C4-2B (cell line): ENCODE measurements at regions not wholly inside any gene's neighbourhood (a gene's known extent, or its start where the extent isn't known, plus 50 kb on each side); places are given as distances from the start of the nearest gene placed in this dataset.

Source experiments
- CTCF ChIP-seq: fragments of 450-650 bp; conservative IDR thresholded peaks from 2 replicates; pipeline ENCODE4 v1.5.1; 2017; ENCODE audit warnings: mild to moderate bottlenecking
- ZFX ChIP-seq: fragments of 450-650 bp; IDR thresholded peaks from 2 replicates; pipeline ENCODE4 v1.6.1; 2017

- no peak for TF ChIP-seq CTCF
- TF ChIP-seq ZFX = no peak
Measured at GRCh38 chrX:39965051-39965573, 132.6 kb downstream of the BCOR start.
